ENCODE measurements at regions not wholly inside any gene's neighbourhood (a gene's known extent, or its start where the extent isn't known, plus 50 kb on each side); places are given as distances from the start of the nearest gene placed in this dataset.

DNA sequence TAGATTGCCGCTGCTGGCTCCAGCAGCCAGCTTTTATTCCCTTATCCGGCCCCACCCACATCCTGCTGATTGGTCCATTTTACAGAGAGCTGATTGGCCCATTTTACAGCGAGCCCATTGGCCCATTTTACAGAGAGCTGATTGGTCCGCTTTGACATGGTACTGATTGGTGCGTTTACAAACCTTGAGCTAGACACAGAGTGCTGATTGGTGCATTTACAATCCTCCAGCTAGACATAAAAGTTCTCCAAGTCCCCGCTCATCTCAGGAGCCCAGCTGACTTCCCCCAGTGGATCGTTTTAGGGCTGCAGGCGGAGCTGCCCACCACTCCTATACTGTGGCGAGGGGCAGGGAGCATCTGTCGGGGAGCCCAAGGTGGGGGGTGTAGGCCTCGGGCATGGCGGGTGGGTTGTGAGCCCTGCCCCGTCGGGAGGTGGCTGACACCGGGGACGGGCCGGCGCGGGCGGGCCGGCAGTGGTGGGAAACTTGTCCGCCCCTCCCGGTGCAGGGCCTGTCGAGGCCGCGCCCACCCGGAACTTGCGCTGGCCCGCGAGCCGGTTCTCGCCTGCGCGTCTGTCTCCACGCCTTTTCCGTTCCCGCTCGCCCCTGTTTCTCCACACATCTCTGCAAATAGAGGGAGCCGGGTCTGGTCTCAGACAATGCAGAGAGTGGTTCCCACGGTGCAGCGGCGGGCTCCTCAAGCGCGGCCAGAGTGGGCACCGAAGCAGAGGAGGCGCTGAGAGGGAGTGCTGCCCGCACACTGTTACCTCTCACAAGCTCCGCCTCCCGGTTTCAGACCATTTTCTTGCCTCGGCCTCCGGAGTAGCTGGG, 86.1 kb upstream of the STMND1 start:
- TF ChIP-seq, protein P1, sequence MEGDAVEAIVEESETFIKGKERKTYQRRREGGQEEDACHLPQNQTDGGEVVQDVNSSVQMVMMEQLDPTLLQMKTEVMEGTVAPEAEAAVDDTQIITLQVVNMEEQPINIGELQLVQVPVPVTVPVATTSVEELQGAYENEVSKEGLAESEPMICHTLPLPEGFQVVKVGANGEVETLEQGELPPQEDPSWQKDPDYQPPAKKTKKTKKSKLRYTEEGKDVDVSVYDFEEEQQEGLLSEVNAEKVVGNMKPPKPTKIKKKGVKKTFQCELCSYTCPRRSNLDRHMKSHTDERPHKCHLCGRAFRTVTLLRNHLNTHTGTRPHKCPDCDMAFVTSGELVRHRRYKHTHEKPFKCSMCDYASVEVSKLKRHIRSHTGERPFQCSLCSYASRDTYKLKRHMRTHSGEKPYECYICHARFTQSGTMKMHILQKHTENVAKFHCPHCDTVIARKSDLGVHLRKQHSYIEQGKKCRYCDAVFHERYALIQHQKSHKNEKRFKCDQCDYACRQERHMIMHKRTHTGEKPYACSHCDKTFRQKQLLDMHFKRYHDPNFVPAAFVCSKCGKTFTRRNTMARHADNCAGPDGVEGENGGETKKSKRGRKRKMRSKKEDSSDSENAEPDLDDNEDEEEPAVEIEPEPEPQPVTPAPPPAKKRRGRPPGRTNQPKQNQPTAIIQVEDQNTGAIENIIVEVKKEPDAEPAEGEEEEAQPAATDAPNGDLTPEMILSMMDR (IDR thresholded peaks at IDR 0.05): no peak
- TF ChIP-seq ZFX (IDR thresholded peaks at IDR 0.05; ENCODE audit: borderline replicate concordance): no peak

All from 22Rv1 (cell line).